Left forelimb (tissue), 1 donor: ENCODE measurements at regions not wholly inside any gene's neighbourhood (a gene's known extent, or its start where the extent isn't known, plus 50 kb on each side); places are given as distances from the start of the nearest gene placed in this dataset.
"Not testable (repeated sequence)": the region's sequence is repeated elsewhere in the genome, so short reads cannot be mapped to it uniquely, and the experiment has no call there.

Source experiments
- DNase-seq: peaks from one replicate; pipeline ENCODE4 v3.0.0-alpha.2; 2018; ENCODE audit warnings: low spot score

GRCh38 chr6:144922120-144922722, 637.1 kb downstream of the UTRN start:
- no peak for DNase-seq

DNA sequence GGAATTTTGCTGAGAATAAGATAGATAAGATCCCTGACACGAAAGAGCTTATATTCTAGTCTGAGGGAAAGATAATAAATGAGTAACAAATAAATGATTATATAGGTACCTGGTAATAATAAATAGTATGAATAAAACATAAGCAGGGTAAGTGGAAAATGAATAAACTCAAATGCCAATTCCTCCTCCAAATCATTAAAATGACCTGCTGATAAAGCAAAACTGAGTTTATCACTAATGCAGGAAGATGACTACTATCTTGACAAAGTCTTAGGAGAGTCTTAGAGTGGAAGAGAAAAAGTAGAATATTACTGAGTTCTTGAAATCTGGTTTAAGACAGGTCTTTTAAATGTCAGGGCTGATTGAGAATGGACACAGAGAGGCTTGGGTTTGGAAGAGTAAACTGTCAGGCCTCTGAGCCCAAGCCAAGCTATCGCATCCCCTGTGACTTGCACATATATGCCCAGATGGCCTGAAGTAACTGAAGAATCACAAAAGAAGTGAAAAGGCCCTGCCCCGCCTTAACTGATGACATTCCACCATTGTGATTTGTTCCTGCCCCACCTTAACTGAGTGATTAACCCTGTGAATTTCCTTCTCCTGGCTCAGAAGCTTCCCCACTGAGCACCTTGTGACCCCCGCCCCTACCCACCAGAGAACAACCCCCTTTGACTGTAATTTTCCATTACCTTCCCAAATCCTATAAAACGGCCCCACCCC, 637.8 kb downstream of the UTRN start:
- DNase-seq = not testable (repeated sequence)

DNA sequence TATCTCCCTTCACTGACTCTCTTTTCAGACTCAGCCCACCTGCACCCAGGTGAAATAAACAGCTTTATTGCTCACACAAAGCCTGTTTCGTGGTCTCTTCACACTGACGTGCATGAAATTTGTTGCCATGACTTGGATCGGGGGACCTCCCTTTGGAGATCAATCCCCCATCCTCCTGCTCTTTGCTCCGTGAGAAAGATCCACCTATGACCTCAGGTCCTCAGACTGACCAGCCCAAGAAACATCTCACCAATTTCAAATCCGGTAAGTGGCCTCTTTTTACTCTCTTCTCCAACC, 638.3 kb downstream of the UTRN start:
- not testable (repeated sequence) for DNase-seq

DNA sequence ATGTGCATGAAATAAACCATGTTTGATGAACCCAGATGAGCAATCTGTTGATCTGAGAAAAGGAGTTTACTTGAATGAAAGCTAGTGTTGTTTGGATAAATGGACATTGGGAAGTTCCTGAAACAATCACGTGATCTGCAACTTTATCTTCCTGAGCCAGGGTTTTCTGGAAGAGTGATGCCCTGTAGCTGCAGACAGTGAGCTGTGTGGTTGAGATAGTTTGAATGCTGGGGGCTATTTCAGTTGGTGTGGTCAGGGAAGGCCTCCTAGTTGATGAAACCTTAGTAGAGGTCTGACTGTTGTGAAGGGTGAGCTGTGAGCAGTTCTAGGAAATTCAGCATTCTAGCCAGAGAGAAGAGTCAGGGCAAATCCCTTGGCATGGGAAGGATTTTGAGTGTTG, 643.7 kb downstream of the UTRN start:
- no peak for DNase-seq

DNA sequence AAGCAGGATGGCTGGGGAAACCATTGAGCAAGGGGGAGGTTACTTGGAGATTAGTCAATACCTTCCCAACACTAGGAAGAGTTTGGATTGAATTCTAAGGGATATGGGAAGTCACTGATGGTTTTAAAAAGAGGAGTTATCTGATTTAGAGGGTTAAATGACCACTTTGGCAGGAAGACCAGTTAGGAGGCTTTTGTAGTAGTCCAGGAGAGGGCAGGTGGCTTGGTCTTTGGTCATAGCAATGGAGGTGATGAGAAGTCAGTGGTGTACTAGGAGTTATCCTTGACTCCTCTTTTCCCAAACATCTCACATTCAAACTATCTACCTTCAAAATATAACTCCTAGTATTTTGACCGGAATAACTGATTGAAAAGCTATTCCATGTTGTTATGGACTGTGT, 644.1 kb downstream of the UTRN start:
- no peak for DNase-seq

- DNase-seq = no peak
Observed at GRCh38 chr6:144931172-144932035, 646.3 kb downstream of the UTRN start.

DNA sequence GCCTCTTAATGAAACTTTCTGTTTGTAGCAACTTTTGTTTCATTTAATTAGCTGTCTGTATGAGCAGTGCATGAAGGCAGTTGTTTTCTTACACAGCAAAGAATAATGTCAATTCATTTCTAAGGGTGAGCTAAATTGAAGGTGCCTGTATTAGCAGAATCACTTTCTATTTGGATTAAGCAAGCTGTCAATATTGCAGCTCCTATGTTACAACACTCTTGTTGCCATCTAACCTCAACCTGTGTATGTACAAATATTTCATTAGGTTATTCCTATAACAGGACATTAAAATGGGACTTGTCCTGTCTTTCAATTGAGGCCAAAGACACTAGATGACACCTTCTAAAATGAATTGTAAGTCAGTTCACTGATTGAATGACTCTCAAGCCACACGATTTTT, 647.5 kb downstream of the UTRN start:
- no peak for DNase-seq

GRCh38 chr6:144935181-144935580, 650.0 kb downstream of the UTRN start:
- no peak for DNase-seq

DNA sequence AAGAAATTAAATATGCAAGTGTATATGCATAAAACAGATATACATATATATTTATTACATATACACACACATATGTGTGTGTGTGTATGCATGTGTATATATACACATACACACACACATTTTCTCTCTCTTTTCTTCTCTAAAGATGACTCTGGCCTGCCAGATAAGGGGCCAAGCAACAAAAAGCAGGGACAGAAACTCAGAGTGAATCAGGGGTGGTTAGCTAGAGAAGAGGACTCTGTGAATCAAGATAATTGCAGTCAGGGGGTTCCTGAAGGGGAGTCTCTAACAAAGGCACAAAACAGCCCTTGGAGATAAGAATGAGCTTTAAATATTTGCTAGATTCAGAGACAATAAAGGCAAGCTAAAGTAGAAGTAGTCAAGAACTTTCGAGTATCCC, 650.5 kb downstream of the UTRN start:
- DNase-seq = no peak

GRCh38 chr6:144936764-144937163, 651.6 kb downstream of the UTRN start:
- DNase-seq = no peak

DNA sequence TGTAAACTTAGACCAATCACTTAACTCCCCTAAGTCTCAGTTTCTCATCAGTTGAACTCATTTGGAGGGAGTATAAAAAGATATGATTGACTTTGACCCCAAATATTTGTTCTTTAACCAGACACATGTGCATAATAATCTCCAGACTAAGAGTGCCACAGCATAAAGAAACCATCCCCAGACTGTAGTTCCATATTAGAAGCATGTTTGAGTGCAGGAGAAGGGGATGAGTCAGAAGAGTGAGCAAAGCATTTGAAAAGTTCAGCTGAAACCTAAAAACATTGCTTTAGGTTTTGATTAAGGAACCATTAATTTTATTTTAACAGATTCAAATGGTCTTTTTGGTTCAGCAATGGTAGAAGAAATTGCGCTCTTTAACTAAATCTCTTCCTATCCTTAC, 654.8 kb downstream of the UTRN start:
- no peak for DNase-seq

DNA sequence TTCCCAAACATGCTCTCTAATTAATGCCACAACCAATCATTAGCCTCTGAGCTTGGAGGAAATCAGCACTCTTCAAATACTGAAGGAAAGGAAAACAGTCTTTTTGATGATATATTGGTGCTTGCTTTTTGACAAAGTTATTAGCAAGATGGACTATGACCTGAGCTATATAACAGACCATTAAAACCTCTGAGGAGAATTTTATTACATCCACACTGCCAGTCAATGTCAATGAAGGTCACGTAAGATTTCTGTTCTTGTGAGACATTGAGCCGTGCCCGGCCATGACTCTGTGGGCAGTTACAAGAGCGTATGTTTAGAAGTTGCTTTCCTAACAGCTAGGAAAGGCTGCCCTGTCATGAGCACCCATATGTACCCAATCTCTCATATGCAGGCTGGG, 659.0 kb downstream of the UTRN start:
- no peak for DNase-seq

DNA sequence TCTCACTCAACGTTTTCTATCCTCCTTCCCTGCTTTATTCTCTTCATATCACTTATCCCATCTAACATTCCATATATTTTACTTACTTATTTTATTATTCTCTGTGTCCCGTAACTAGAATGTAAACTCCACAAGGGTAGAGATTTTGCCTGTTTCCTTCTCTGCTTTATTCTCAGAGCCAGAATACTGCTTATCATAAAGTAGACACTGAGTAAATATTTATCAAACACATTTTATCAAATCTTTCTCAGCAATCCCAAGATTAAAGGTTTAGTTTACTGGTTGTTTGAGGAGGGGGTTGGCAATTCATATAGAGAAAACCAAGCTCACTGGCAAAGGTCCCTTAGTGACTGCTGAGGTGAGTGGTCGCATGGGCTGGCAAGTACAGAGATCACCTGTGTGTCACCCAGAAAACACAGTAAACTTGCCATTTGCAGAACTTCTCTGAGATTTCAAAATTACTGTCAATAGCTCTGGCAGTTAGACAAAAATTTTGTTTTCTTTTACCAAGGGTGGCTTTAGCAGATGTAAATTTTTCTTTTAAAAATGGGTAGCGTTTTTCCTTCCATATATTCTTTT, 662.4 kb downstream of the UTRN start:
- DNase-seq = no peak

- DNase-seq = no peak
Observed at GRCh38 chr6:144951730-144952437, 666.7 kb downstream of the UTRN start.

DNA sequence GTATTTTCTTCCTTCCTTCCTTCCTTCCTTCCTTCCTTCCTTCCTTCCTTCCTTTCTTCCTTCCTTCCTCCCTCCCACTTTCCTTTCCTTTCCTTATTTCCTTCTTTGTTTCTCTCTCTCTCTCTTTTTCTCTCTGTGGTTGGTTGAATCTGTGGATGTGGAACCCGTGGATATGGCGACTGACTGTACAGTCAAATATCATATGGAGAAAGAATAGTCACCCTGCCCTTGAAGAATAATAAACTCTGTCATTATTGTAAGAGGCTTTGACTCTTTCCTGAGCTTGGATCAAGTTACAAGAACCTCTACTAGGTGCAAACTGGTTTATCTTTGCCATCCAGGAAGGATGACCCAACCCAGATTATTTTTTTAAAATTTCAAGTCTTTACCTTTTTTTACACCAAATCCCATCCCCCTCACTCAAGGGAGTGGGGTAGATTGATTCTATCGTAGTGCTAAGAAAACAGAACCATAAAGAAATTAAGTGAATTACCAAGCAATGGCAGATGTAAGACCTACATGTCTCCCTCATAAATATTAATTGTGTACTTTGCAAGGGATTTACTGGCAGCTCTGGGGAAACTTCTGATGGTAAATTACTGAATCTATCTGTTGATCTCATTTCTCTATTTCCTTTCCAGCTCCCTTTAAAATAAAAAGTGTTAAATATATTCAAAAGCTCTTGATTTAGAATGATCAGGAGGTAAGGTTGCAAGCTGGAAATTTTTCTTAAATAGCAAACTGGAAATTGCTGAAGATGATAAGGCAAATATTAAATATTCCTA, 667.5 kb downstream of the UTRN start:
- DNase-seq = no peak

DNA sequence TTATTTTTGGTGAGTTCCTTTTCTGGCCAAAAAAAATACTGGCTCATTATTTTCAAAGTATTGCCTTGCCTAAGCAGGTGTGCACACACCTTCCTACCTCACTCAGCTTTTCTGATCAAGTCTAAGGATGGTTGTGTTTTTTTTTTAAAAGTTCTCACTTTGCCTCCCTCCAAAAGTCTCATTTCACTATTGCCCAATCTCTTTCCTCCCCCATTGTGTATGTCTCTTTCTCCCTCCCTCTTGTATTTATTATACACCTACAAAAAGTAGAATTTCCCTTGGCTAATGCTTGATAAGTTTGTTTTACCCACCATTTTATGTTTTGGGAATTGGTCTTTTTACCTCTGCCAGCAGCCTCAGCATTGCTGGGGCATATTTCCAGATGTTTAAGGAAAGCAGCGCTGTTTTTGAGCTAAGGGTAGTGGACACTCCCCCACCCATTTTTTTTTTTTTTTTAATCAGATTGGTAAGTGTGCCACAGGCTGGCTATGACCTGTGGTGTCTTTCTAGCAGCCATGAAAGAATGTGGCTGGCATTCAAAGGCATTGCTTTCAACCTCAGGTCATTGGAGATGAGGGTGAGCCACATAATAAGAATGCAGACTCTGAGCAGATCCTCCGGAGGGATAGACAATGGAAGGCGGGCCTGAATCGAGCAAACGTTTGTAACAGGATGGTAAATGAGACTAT, 668.6 kb downstream of the UTRN start:
- DNase-seq = no peak

DNA sequence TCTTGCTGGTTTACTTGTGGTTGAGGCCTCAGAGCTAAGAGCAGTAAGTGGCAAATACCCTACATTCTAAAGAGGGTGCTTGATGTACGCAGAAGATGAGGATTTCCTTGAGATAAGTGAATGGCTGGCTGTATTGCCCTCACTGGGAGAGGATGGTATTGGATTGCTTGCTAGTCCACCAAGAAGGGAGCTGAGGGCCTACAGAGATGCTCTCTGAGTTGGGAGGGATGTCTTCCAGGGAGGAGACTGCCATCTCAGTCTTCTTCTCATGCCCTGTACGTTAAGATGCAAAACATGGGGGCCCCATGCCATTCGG, 669.1 kb downstream of the UTRN start:
- DNase-seq = no peak

DNA sequence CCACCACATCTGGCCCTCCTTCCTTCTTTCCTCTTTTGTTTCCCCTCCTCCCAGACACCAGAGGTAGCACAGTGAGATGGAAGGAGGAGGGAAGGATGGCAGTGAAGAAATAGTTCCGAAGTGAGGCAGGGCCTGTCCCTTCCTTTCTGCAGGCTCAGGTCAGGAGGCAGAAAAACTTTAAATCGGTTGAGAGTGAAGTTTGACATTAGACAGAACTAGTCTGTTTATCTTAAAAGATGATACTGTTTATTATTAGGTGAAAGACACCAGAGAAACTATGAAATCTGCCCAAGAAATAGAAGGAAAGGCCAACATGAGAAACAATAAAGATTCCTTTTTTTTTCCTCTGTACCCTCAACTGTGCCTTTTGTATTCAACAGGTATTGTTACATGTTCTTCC, 670.3 kb downstream of the UTRN start:
- no peak for DNase-seq

DNA sequence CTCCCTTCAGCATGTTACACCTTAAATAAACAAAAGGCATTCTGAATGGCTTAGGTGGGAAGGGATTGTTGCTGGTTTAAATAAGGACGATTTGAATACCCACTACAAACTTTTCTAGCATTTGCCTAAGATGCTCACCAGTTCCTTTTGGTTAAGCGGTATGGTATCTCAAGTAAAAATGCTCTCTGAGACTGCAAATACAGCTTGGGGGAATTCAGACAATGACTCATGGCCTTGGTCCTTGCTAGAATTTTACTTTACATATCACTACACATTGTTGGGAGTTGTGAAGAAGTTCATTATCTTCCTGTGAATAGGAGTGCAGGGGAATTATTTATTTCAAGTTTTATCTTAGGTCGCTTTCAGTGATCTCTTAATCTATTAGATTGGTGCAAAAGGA, 670.7 kb downstream of the UTRN start:
- DNase-seq = no peak

DNA sequence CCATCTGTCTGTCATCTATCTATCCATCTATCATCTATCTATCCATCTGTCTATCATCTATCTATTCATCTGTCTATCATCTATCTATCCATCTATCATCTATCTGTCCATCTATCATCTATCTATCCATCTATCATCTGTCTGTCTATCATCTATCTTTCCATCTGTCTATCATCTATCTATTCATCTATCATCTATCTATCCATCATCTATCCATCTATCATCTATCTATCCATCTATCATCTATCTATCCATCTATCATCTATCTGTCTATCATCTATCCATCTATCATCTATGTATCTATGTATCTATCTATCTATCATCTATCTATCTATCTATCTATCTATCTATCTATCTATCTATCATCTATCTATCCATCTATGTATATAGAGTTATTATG, 671.6 kb downstream of the UTRN start:
- DNase-seq = not testable (repeated sequence)
